Endothelial cell (in vitro differentiated cells): ENCODE measurements at regions not wholly inside any gene's neighbourhood (a gene's known extent, or its start where the extent isn't known, plus 50 kb on each side); places are given as distances from the start of the nearest gene placed in this dataset.

Source experiments
- DNase-seq: peaks from one replicate; pipeline ENCODE4 v3.0.0; 2021; ENCODE audit warnings: low spot score
- H3K27ac Mint-ChIP-seq: one replicate; pipeline ENCODE4 v1.8.0; 2021; ENCODE audit warnings: mixed read lengths, inconsistent platforms; ENCODE audit not compliant: unreplicated experiment
- H3K27me3 Mint-ChIP-seq: one replicate; pipeline ENCODE4 v1.8.0; 2021; ENCODE audit warnings: mild to moderate bottlenecking, moderate library complexity, mixed read lengths, inconsistent platforms; ENCODE audit not compliant: unreplicated experiment
- H3K36me3 Mint-ChIP-seq: one replicate; pipeline ENCODE4 v1.8.0; 2021; ENCODE audit warnings: mild to moderate bottlenecking, low read depth, mixed read lengths, inconsistent platforms; ENCODE audit not compliant: unreplicated experiment
- H3K4me1 Mint-ChIP-seq: one replicate; pipeline ENCODE4 v1.8.0; 2021; ENCODE audit warnings: mild to moderate bottlenecking, mixed read lengths, inconsistent platforms; ENCODE audit not compliant: unreplicated experiment
- H3K4me3 Mint-ChIP-seq: one replicate; pipeline ENCODE4 v1.8.0; 2021; ENCODE audit warnings: mild to moderate bottlenecking, mixed read lengths, inconsistent platforms; ENCODE audit not compliant: unreplicated experiment
- H3K9me3 Mint-ChIP-seq: one replicate; pipeline ENCODE4 v1.8.0; 2021; ENCODE audit warnings: mixed read lengths, inconsistent platforms; ENCODE audit not compliant: unreplicated experiment
- CTCF ChIP-seq: fragments of 200-600 bp; sonication (generic); IDR thresholded peaks from one replicate; pipeline ENCODE4 v1.5.0; 2021; ENCODE audit warnings: antibody characterized with exemption; ENCODE audit not compliant: unreplicated experiment

- DNase-seq = no peak
- Mint-ChIP-seq H3K4me1 (peaks cover 12% of the 10 kb centered on the region), H3K27me3 (peaks cover 4% of the 10 kb centered on the region), H3K36me3 (peaks cover 6% of the 10 kb centered on the region), H3K4me3 (no peak overlapping the region), H3K9me3 (no peaks in the 10 kb centered on the region), H3K27ac (no peak overlapping the region)
- no peak for TF ChIP-seq CTCF
Measured at GRCh38 chr4:128589384-128589965, 220.0 kb upstream of the JADE1 start.

- H3K9me3 Mint-ChIP-seq = no peaks in the 10 kb centered on the region
- no peak overlapping the region for H3K4me3 Mint-ChIP-seq
- TF ChIP-seq CTCF = no peak
- H3K4me1 Mint-ChIP-seq = peaks cover 12% of the 10 kb centered on the region
- no peak overlapping the region for H3K27ac Mint-ChIP-seq
- H3K27me3 Mint-ChIP-seq = peaks cover 2% of the 10 kb centered on the region
- no peak for DNase-seq
- no peaks in the 10 kb centered on the region for H3K36me3 Mint-ChIP-seq
Measured at GRCh38 chr4:128587382-128587781, 222.1 kb upstream of the JADE1 start.

- no peak for DNase-seq
- Mint-ChIP-seq H3K9me3 (no peaks in the 10 kb centered on the region), H3K27me3 (peaks cover 2% of the 10 kb centered on the region), H3K36me3 (no peaks in the 10 kb centered on the region), H3K4me3 (no peak overlapping the region), H3K27ac (no peak overlapping the region), H3K4me1 (no peaks in the 10 kb centered on the region)
- TF ChIP-seq CTCF = no peak
Measured at GRCh38 chr4:128583753-128584712, 225.5 kb upstream of the JADE1 start.

GRCh38 chr4:128582427-128582870 lies 227.1 kb upstream of the JADE1 start:
- H3K27me3 Mint-ChIP-seq = peaks cover under 1% of the 10 kb centered on the region
- no peak for TF ChIP-seq CTCF
- no peak overlapping the region for H3K27ac Mint-ChIP-seq
- no peak overlapping the region for H3K4me3 Mint-ChIP-seq
- peaks cover 6% of the 10 kb centered on the region for H3K4me1 Mint-ChIP-seq
- H3K36me3 Mint-ChIP-seq = no peaks in the 10 kb centered on the region
- H3K9me3 Mint-ChIP-seq = no peaks in the 10 kb centered on the region
- DNase-seq = no peak
